ENCODE measurements at regions not wholly inside any gene's neighbourhood (a gene's known extent, or its start where the extent isn't known, plus 50 kb on each side); places are given as distances from the start of the nearest gene placed in this dataset.

GRCh38 chr22:49508561-49508960 lies 319.1 kb downstream of the BRD1 start:
- TF ChIP-seq CTCF (IDR thresholded peaks at IDR 0.05) (no peak), EP300 (IDR thresholded peaks at IDR 0.05) (no peak), POLR2A (IDR thresholded peaks at IDR 0.05) (no peak)
